ENCODE measurements at regions not wholly inside any gene's neighbourhood (a gene's known extent, or its start where the extent isn't known, plus 50 kb on each side); places are given as distances from the start of the nearest gene placed in this dataset.

- Mint-ChIP-seq H3K27ac (no peak overlapping the region), H3K36me3 (no peaks in the 10 kb centered on the region), H3K9me3 (no peaks in the 10 kb centered on the region), H3K4me3 (no peak overlapping the region), H3K4me1 (ENCODE audit: unreplicated experiment) (peaks cover 10% of the 10 kb centered on the region), H3K27me3 (no peaks in the 10 kb centered on the region)
- TF ChIP-seq CTCF (conservative IDR thresholded peaks at IDR 0.05) = no peak
- DNase-seq (ENCODE audit: extremely low spot score, unreplicated experiment) = no peak
Observed at GRCh38 chr15:93662162-93662885, 569.0 kb upstream of the MCTP2 start.

- no peak overlapping the region for H3K4me3 Mint-ChIP-seq
- no peaks in the 10 kb centered on the region for H3K27me3 Mint-ChIP-seq
- TF ChIP-seq CTCF (conservative IDR thresholded peaks at IDR 0.05) = no peak
- no peaks in the 10 kb centered on the region for H3K36me3 Mint-ChIP-seq
- H3K27ac Mint-ChIP-seq = no peak overlapping the region
- no peak for DNase-seq (ENCODE audit: extremely low spot score, unreplicated experiment)
- peaks cover 6% of the 10 kb centered on the region for H3K4me1 Mint-ChIP-seq (ENCODE audit: unreplicated experiment)
- H3K9me3 Mint-ChIP-seq = no peaks in the 10 kb centered on the region
Observed at GRCh38 chr15:93658026-93658816, 569.2 kb upstream of the RGMA start.

DNA sequence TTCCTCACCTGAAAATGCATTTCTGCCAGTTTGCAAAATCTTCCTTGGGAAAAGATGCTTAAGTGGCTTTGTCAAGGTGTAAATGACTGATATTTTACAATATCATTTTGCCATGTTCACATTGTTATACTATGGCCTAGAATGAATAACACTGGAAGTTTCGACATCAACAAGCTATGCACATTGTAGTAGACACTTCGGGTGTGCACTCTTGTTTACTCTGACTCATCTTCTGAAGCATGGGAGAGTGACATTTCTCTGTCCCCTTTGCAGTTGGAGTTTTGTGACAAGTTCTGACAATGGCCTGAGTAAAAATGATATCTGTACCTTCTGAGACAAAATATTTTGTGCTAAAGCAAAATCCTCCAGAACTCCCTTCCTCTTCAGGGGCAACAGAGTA lies 567.0 kb upstream of the RGMA start:
- no peaks in the 10 kb centered on the region for H3K27me3 Mint-ChIP-seq
- no peak for DNase-seq (ENCODE audit: extremely low spot score, unreplicated experiment)
- H3K27ac Mint-ChIP-seq = peak overlapping the region; percentile 70
- no peaks in the 10 kb centered on the region for H3K4me1 Mint-ChIP-seq (ENCODE audit: unreplicated experiment)
- no peaks in the 10 kb centered on the region for H3K9me3 Mint-ChIP-seq
- H3K36me3 Mint-ChIP-seq = no peaks in the 10 kb centered on the region
- H3K4me3 Mint-ChIP-seq = no peak overlapping the region
- TF ChIP-seq CTCF (conservative IDR thresholded peaks at IDR 0.05) = no peak

- Mint-ChIP-seq H3K27me3 (no peaks in the 10 kb centered on the region), H3K36me3 (no peaks in the 10 kb centered on the region), H3K9me3 (no peaks in the 10 kb centered on the region)
Observed at GRCh38 chr15:93649691-93650235, 560.8 kb upstream of the RGMA start.

DNA sequence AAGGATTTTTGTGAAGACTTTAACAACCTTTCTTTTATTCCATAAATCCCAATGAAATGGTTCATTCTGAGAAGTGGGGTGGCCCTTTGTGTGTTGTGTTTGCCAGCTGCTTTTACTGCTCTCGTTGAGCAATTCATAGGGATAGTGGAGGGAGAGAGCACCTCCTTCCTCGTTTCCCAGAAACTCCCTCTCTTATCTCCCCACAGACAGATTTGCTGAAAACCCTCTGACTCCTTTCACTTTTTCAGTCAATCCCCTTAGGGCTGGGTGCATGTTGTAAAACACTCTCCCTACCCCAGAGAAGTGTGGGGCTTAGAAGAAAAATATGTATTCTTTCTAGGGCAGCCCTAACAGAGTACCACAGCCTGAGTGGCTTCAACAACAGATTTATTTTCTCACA lies 557.2 kb upstream of the RGMA start:
- Mint-ChIP-seq H3K4me3 (no peak overlapping the region), H3K27me3 (no peaks in the 10 kb centered on the region), H3K27ac (no peak overlapping the region), H3K9me3 (no peaks in the 10 kb centered on the region), H3K4me1 (ENCODE audit: unreplicated experiment) (peaks cover 5% of the 10 kb centered on the region), H3K36me3 (no peaks in the 10 kb centered on the region)
- DNase-seq (ENCODE audit: extremely low spot score, unreplicated experiment) = no peak
- no peak for TF ChIP-seq CTCF (conservative IDR thresholded peaks at IDR 0.05)

More at GRCh38 chr15:93649691-93650235, 560.8 kb upstream of the RGMA start:
- Mint-ChIP-seq H3K27ac (no peak overlapping the region), H3K4me1 (ENCODE audit: unreplicated experiment) (peaks cover 5% of the 10 kb centered on the region), H3K4me3 (no peak overlapping the region)
- TF ChIP-seq CTCF (conservative IDR thresholded peaks at IDR 0.05) = no peak
- no peak for DNase-seq (ENCODE audit: extremely low spot score, unreplicated experiment)
